LHCN-M2 (cell line): ENCODE measurements at regions not wholly inside any gene's neighbourhood (a gene's known extent, or its start where the extent isn't known, plus 50 kb on each side); places are given as distances from the start of the nearest gene placed in this dataset.

Experiments
- DNase-seq: peaks from one replicate; pipeline ENCODE4 v3.0.0-alpha.2; 2012; ENCODE audit warnings: low read depth

DNA sequence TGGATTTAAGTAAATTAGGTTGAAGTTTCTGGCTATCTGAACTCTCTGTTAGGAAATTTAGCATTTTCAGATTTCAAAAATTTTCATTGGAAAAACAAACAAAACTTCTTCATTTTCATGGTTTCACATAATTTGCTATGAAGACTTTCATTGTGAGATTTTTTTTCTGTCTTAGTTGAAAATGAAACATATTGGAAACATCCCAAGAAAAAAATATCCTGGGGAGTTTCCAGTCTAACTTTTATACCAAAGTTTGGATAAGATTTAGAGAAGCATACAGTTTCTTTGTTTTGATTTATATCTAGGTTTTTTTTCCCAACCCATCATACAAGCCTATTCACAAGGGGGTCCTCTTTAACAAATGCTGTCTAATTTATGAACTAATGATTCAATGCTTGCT lies 300.5 kb upstream of the SEMA3A start:
- no peak for DNase-seq

DNA sequence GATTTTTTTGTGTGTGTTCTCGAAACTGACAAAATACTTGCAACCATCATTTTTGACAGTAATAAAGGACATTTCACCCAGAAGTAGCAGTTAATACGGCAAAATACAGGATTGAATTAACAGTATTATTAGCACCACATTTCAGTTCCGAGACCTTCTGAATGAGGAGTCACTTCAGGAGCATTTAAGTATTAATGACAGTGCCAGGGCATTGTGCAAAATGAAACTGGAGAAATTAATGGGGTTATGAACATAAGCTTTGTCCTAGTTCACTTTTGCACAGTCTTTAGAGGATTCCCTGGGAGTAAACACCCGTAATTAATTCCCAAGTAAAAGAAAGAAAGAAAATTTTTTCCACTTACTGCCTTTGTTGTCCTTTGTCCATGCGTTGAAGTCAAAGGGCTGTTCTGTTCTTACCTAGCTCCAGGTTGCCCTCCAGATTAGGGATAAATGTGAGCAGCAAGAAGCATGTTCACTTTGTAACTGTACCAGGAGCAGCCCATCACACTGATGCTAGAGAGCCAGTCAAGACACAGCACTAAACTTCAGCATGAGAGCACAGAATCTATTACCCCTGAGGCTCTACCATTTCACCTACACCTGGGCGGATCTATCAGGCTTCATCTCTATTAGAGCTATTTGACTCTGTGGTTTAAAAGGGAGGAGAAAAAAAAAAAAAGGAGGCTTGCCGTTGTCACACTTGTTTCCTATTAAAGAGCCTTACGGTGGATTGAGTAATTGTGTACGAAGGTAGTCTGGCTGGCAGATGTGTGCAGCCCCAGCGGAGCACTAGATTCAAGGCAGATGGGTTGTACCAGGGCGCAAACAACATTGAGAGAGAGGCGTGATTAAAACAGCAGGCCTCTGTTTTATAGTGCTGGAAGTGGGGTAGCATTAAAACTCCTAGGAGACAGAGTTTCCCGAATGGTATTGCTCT lies 297.8 kb upstream of the SEMA3A start:
- no peak for DNase-seq

DNA sequence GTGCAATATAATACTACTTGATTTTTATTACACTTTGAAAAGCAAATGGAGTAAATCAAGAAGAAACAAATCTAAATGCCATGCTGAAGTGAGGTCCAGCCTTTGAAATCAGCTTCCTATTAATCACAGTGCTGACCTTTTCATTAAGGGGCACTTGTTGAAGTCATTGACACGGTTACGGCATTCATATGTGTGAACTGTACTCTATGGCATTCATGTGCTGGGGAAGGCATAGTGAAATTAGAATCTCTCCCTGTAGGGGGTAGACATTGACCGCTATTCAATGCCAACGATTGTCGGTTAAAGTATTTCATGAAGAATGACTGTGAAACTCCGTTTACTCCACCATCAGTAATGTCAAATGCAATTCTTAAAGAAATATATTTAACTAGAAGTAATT lies 296.1 kb upstream of the SEMA3A start:
- DNase-seq = peak; percentile 16

DNA sequence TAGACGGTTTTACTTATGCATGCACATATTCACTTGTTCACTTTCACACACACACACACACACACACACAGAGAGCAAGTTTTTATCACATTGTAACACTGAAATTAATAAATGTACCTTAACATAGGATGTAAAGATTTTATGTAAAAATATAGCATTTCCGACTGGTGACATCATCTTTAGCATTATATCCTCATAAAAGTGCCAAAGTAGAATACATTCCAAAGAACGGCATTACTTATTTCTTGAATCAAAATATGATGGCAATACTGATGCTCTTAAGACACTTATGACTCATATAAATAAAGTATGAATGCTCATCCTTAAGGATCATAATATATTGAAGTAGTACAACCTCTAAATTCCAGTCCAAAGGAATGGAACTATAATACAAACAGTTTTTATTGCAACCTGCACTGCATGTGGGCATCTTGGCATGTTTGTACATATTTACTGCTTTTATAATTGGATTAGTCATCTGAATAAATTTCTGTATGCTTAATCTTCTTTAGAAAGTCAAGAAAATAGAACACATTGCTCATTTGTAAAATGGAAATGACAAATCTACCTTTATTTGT lies 290.0 kb upstream of the SEMA3A start:
- DNase-seq = peak; percentile 61

DNA sequence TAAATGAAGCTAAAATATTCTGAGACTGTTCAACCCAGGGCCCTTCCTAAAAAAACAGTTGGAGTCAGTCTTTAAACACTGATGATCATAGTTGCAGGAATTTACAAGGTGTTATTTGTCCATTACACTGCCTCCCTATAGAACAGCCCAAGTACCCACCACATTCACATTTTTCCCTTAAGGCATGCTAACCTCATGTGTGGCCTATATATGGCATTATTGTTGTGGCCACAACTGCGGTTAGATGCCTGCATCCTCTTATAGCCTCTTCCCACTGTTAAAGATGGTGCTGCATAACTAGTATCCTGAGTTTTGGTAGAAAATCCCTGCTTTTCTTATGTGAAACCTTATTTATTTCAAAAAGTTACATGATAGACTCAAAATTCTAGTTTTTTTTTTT lies 287.9 kb upstream of the SEMA3A start:
- DNase-seq = no peak

DNA sequence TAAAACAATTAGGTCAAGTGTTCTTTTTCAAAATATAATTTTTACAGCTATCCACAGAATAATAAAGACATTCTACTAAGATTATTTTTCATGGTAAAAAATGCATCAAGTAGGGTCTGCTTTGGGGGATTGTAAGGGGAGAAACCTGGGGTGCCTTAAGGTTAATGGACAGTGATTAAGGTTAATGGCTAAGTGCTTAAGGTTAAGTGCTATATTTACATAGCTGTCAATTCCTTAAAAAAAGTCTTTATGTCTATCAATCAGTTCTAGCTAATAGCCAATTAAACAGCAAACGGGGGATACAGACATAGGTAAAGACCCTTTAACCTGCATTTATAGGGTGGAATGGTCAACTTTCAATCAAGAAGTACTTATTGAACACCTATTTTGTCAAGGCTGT lies 284.5 kb upstream of the SEMA3A start:
- no peak for DNase-seq

DNA sequence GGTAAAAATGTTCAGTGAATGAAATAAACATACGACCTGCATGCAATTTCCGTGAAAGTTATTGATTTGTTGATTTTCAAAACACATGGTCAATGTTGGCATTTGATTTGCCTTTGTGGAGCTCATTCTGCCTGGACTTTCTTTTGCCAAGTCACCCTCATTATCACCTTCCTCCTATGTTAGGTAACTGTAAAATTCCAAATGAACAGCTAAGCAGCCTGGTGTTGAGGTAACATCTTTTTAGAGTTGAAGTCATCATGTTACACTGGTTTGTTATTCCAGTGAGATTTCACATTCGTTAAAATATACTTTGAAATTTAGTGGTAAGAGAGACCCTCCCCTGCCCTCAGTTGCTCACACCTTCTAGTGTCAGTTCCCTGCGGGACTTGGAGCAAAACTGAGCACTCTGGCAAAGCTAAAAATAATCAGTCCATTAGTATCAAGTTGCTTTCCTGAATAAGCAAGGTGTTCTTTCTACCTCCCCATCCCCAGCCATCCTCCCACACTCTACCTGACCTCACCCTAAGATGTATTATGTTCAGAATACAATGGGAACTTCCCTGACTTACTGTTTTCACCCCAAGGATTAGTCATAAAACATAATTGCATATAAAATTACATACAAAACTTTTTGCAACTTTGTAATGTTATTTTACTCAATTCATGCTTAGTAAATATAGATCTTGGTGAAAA lies 283.3 kb upstream of the SEMA3A start:
- DNase-seq = no peak

DNA sequence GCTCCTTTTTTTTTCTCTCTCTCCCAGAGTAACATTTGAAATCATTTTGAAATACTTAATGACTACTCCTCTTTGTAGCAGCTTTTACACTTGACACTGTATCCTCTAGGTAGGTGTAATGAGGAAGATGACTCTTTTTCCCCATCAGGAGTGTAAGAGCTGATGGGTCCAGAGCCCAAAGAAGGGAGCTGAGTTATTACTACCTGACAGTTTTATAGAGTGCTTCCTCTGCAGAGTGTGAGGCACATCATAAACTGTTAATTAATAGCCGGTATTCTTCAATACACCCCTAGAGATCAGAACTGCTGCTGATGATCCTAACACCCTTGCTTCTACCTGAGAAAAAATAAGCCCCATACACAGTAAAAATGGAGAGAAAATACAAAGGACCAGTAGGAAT lies 279.8 kb upstream of the SEMA3A start:
- no peak for DNase-seq

DNA sequence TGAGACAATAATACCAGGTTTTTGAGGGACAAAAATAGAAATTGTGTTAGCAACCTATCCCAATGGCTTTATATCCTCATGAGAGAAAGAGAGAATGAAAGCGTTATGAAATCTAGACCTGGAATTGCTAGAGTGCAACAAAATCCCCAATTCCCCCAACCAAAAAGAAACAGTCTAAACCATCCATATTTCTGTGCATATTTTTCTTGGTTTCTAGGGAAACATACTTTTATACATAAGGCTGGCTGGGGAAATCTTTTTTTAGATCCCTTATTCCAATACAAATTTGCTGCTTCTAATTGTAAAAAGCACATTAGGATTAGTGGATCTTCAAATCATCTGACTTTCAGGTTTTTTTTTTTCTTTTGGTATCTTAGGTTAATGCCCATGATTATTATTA lies 277.0 kb upstream of the SEMA3A start:
- no peak for DNase-seq

DNA sequence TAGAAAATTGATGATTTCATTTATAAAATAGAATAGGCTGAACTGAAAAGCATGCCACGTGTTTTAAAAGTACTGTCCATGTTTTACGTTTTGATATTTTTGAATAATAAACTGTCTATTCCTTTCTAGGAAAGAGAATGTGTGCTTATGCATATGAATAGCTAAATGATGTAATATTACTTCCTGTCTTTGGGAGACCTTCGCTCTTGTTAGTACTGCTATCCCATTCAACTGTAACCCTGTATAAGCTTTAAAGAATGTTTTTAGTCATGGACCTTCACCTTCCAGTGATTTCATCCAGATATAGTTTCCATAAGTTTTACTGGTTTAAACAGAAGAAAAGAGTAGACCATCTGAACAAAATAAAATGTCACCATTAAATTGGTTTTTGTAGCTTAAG lies 274.4 kb upstream of the SEMA3A start:
- DNase-seq = no peak

DNA sequence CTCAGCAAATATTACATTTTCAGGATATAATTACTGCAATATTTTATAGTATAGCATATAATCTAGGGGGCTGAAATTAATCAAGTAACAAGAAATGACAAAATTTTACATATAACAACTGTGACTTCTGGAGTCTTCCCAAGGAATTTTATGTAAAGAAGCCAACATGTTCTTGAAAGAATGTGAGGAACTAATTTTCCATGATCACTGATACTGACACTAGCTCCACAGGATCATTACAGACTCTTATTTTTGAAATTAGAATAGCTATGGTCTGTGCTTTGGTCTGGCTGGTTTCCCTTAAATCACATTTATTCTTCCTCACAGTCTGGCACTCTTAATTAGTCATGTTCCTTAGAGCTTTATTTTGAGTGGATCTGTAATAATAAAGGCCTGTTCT lies 267.7 kb upstream of the SEMA3A start:
- no peak for DNase-seq

DNA sequence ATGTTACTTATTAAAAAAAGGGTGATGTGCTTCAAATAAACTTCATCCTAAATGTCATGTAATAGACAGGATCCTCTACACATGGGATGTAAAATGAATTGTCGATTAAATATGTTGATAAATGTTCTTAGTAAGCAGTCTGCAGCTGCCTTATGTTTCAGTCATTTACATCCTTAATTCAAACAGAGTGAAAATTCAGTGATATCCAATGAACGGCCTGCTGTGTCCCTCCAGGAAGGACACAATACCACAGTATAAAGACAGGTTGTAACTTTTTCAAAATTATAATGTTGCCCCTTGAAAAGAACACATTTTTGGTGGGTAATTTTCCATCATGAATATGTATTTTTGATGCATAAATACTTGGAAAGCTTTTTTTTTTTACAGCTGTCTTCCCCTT lies 266.5 kb upstream of the SEMA3A start:
- DNase-seq = no peak

DNA sequence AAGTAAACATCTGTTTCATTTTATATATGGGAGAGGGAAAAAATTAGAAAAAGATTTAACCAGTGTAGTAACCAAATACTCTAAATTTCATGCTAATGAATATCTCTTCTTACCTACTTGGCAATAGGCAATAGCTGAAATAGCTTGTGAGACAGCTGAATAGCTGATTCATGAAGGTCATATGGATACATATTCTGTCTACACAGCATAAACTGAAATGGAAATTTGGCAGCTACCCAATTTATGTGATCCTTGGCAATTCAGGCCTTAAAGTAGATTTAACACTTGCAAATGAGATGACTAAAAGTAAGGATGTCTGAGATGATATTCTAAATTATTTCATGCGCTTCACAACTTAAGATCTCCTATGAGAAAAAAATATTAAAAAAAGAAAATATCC lies 261.2 kb upstream of the SEMA3A start:
- peak; percentile 37 for DNase-seq

DNA sequence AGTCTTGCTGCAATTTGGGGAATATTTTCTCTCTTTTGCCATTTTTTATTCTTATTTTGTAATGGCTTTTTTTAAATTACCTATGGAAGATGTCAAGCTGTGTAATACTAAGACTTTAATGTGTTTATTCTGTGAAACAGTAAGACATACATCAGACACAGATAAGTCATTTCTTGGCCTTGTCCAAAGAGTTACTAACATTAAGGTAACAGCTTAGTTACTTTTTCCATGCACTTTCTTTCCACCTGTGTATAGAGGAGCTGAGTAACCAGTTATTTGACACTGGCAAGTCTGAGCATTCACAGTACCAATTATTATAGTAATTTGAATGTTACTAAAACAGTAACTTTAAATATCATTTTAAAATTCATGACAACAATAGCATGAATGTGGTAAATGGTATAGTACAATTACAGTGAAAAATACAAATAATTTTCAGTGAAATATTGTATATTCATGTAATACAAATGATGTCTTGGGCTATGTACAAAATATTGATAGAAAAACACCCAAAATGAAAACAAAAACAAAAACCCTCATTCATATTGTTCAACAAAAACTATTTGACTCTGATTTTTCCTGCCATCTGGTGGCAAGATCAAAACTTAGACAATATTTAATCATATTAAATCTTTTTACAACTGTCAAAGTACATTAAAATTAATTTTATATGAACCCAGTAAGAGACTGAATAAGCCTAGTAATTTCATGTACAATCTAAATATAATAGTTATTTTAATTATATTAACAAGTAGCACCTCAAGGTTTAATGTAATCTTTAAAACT lies 259.8 kb upstream of the SEMA3A start:
- peak; percentile 25 for DNase-seq

DNA sequence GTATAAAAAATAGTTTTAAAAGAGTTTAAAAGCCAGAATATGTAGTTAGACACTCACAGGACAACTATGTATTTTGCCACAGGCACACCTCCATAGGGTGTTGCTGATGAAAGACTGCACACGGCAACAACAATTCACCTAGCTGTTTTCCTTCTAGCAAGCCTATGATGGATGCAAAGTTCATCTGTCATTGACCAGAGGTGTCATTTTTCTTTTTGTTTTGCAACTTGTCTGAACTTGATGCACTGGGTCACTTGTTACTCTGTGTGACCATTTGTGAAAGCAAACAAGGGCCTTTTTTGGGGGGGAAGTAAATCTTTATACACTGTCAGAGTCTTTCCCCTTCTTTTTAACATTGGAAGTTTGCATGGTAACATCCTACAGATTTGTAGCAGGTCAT lies 258.0 kb upstream of the SEMA3A start:
- DNase-seq = no peak

DNA sequence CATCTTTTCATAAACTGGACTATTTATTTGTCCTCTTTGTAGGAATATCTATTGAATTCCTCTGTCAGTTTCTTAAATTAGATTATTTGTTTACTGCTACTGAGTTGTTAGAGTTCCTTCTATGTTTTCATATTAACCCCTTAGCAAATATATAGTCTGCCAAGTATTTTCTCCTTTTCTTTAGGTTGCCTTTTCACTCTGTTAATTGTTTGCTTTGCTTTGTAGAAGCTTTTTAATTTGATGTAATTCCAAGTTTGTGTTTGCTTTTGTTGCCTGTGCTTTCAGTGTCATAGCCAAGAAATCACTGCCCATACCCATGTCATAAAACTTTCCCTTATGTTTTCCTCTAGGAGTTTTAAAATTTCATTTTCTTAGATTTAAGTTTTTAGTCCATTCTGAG lies 256.2 kb upstream of the SEMA3A start:
- DNase-seq = no peak

DNA sequence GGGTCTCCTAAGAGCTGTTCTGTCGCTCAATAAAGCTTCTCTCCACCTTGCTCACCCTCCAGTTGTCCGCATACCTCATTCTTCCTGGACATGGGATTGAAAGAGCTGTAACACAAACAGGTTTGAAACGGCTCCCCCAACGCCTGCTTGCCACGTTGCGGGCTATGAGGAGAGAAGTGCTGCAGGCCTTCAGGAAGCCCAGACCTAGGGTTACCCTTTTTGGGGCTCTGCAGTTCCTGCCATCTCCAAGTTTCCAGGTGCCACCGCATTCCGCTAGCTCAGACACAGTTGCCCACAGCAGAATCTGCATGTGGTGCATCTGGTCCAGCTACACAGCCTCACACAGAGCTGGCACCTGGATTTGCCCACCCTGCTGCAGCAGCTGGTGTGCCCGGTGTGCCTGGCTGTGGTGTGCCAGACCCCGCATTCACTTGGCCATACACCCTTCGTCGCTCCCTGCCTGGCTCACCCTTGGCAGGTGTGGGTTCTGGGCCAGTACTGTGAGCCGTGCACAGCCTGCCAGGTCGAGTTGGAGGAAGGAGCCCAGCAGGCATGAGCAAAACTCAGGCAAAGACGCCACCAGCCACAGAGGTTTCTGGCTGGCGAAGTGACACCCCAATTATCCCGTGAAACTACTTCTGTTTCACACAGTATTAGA lies 253.2 kb upstream of the SEMA3A start:
- no peak for DNase-seq

DNA sequence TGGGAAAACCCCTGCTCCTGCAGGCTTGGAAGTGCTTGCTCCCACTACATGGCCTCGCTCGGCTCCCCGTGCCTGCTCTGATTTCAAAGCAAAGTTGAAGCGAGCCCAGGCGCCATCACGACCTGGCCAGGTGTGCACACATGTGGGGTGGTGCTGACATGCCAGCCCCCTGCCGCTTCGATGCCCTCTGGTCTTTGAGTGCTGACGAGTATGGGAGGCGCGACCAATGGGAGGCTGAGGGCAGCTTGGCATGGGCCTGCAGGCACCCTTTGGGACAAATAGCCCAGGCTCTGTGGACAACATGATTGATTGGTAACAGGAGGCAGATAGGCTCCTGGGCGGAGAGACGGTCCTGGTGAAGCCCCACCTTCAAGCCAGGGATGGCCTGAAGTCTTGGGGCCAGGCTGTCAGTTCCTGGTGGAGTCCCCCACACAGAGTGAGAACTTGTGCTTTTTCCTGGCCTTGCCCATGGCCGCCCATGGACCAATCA lies 252.4 kb upstream of the SEMA3A start:
- no peak for DNase-seq

DNA sequence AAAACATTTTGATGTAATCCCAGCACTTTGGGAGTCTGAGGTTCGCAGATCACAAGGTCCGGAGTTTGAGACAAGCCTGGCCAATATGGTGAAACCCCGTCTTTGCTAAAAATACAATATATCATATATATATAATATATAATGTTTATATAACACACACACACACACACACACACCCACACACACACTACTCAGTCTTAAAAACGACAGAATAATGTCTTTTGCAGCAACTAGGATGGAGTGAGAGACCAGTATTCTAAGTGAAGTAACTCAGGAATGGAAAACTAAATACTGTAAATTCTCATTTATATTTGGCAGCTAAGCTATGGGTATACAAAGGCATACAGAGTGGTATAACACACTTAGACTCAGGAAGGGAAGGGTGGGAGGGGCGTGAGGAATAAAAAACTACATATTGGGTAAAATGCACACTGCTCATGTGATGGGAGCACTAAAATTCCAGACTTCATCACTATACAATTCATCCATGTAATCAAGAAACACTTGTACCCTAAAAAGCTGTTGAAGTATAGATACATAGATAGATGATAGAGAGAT lies 231.2 kb upstream of the SEMA3A start:
- no peak for DNase-seq

DNA sequence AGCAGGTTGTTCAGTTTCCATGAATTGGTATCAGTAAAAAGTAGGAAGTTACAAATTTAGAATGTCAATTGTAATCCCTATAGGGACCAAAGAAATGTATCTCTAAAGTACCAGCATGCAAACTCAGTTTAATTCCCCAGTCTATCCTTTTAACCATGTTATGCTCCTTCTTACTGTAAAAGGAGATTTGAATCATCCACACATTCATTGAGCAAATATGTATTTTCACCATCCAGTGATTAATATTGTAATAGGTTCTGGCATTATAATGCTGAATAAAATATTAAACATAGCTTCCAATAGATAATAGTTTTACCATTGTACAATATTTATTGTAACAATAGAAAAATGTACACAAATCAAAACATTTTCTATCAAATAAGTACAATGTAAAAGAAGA lies 228.2 kb upstream of the SEMA3A start:
- DNase-seq = peak; percentile 20
